H1 (cell line): ENCODE measurements at regions not wholly inside any gene's neighbourhood (a gene's known extent, or its start where the extent isn't known, plus 50 kb on each side); places are given as distances from the start of the nearest gene placed in this dataset.

Source experiments
- CTCF ChIA-PET: fragments of 300-600 bp; sonication (Branson Sonifier 250); formaldehyde crosslinking; loops from one replicate; lab custom pipeline; 2021; ENCODE audit not compliant: partially characterized antibody; lab: Charles Lee
- POLR2A ChIA-PET: fragments of 300-600 bp; sonication (Branson Sonifier 250); formaldehyde crosslinking; loops from one replicate; lab custom pipeline; 2021; ENCODE audit warnings: inconsistent platforms; ENCODE audit not compliant: partially characterized antibody; lab: Charles Lee
- DNase-seq, 2 experiments: peaks; one replicate each; pipeline versions ENCODE4 v3.0.0 to v3.0.0-alpha.2; 2010 to 2022; ENCODE audit warnings: low spot score in 2 of 2, low read depth in 1 of 2, mixed read lengths in 1 of 2
- FAIRE-seq: peaks from 2 replicates; lab custom pipeline; 2011; peaks lifted over from hg19 to GRCh38; lab: Jason Lieb, UNC
- H2AFZ ChIP-seq: 2 replicates; pipeline ENCODE4 v1.8.1; 2012; ENCODE audit warnings: low read length, inconsistent platforms
- H2AK5ac ChIP-seq: 2 replicates; pipeline ENCODE4 v1.6.1; 2013; ENCODE audit warnings: low read depth, low read length
- H2BK120ac ChIP-seq: replicated peaks from 2 replicates; pipeline ENCODE3; 2013; ENCODE audit warnings: low read depth, low read length, inconsistent platforms
- H2BK12ac ChIP-seq: 2 replicates; pipeline ENCODE4 v1.6.1; 2013; ENCODE audit warnings: low read depth, low read length
- H2BK15ac ChIP-seq: 2 replicates; pipeline ENCODE4 v1.6.1; 2013; ENCODE audit warnings: low read length
- H2BK20ac ChIP-seq: 2 replicates; pipeline ENCODE4 v1.6.1; 2013; ENCODE audit warnings: low read length
- H2BK5ac ChIP-seq: 2 replicates; pipeline ENCODE4 v1.6.1; 2013; ENCODE audit warnings: low read depth, low read length
- H3K14ac ChIP-seq: 2 replicates; pipeline ENCODE4 v1.6.1; 2013; ENCODE audit warnings: inconsistent platforms; ENCODE audit not compliant: insufficient read length
- H3K18ac ChIP-seq: 2 replicates; pipeline ENCODE4 v1.6.1; 2013; ENCODE audit warnings: low read length; ENCODE audit errors: extremely low read depth
- H3K23ac ChIP-seq: 2 replicates; pipeline ENCODE4 v1.6.1; 2013; ENCODE audit warnings: inconsistent platforms; ENCODE audit not compliant: insufficient read length
- H3K23me2 ChIP-seq: 2 replicates; pipeline ENCODE4 v1.6.1; 2013; ENCODE audit warnings: low read depth, low read length
- H3K27ac ChIP-seq: 2 replicates; pipeline ENCODE4 v1.6.1; 2011; ENCODE audit warnings: low read depth, low read length, inconsistent platforms
- H3K27me3 ChIP-seq, 4 experiments: replicated peaks in 1 of 4; 1 replicate in 1 of 4; 2 replicates in 3 of 4; pipeline versions ENCODE4 v1.6.1 to v1.8.1; 2011 to 2013; ENCODE audit warnings: low read length in 3 of 4, mild to moderate bottlenecking in 3 of 4, inconsistent platforms in 2 of 4, mixed read lengths in 2 of 4, moderate library complexity in 1 of 4; ENCODE audit not compliant: control insufficient read depth in 3 of 4, insufficient read depth in 3 of 4; ENCODE audit errors: extremely low read depth in 1 of 4
- H3K36me3 ChIP-seq, 4 experiments: 2 replicates each; pipeline versions ENCODE4 v1.6.1 to v1.8.1; 2011 to 2013; ENCODE audit warnings: mild to moderate bottlenecking in 4 of 4, low read length in 3 of 4, moderate library complexity in 2 of 4, control low read depth in 1 of 4, inconsistent platforms in 1 of 4; ENCODE audit not compliant: insufficient read depth in 4 of 4, control insufficient read depth in 2 of 4
- H3K4ac ChIP-seq: replicated peaks from 2 replicates; pipeline ENCODE3; 2013; ENCODE audit warnings: low read length, low read depth, mixed read lengths, inconsistent platforms; ENCODE audit not compliant: insufficient read length
- H3K4me1 ChIP-seq, 4 experiments: replicated peaks in 1 of 4; 1 replicate in 1 of 4; 2 replicates in 3 of 4; pipeline versions ENCODE4 v1.6.1 to v1.8.1; 2011 to 2013; ENCODE audit warnings: low read length in 3 of 4, inconsistent platforms in 2 of 4, mixed read lengths in 1 of 4; ENCODE audit not compliant: insufficient read depth in 4 of 4, control insufficient read depth in 3 of 4
- H3K4me2 ChIP-seq, 2 experiments: 2 replicates each; pipeline versions ENCODE4 v1.6.1 to v1.8.1; 2011 to 2013; ENCODE audit warnings: low read depth in 2 of 2, low read length in 2 of 2, control low read depth in 1 of 2, inconsistent platforms in 1 of 2, mild to moderate bottlenecking in 1 of 2; ENCODE audit not compliant: insufficient read depth in 1 of 2
- H3K4me3 ChIP-seq, 4 experiments: fragments of 200-600, 300-600 bp in 1 of 4; sonication (generic), shearing (Covaris generic), sonication (Bioruptor Twin) in 1 of 4; 2 replicates each; pipeline versions ENCODE4 v1.5.1 to v1.8.1; 2011 to 2016; ENCODE audit warnings: low read length in 4 of 4, low read depth in 3 of 4, control low read depth in 2 of 4, inconsistent platforms in 2 of 4, mild to moderate bottlenecking in 2 of 4, mixed read lengths in 1 of 4, moderate library complexity in 1 of 4; ENCODE audit not compliant: insufficient read depth in 2 of 4; ENCODE audit errors: extremely low read depth in 1 of 4
- H3K56ac ChIP-seq: replicated peaks from 2 replicates; pipeline ENCODE3; 2013; ENCODE audit warnings: low read depth, mild to moderate bottlenecking, mixed read lengths, low read length, inconsistent platforms; ENCODE audit not compliant: insufficient read length
- H3K79me1 ChIP-seq: 2 replicates; pipeline ENCODE4 v1.6.1; 2013; ENCODE audit warnings: low read depth, low read length, control low read depth
- H3K79me2 ChIP-seq, 2 experiments: 2 replicates each; pipeline versions ENCODE4 v1.6.1 to v1.8.1; 2012 to 2013; ENCODE audit warnings: low read length in 2 of 2, mild to moderate bottlenecking in 2 of 2, inconsistent platforms in 1 of 2; ENCODE audit not compliant: insufficient read depth in 2 of 2, control insufficient read depth in 1 of 2
- H3K9ac ChIP-seq, 4 experiments: replicated peaks in 1 of 4; 1 replicate in 1 of 4; 2 replicates in 3 of 4; pipeline versions ENCODE4 v1.6.1 to v1.8.1; 2011 to 2013; ENCODE audit warnings: low read depth in 3 of 4, low read length in 3 of 4, control low read depth in 2 of 4, mild to moderate bottlenecking in 2 of 4, moderate library complexity in 2 of 4, inconsistent platforms in 1 of 4; ENCODE audit errors: extremely low read depth in 1 of 4
- H3K9me3 ChIP-seq, 2 experiments: 2 replicates each; pipeline versions ENCODE4 v1.6.1 to v1.8.1; 2012 to 2013; ENCODE audit warnings: mild to moderate bottlenecking in 2 of 2, moderate library complexity in 2 of 2, control low read depth in 1 of 2, inconsistent platforms in 1 of 2, low read depth in 1 of 2, low read length in 1 of 2, mixed read lengths in 1 of 2; ENCODE audit not compliant: insufficient read depth in 2 of 2
- H4K20me1 ChIP-seq, 2 experiments: replicated peaks in 1 of 2; 2 replicates each; pipeline versions ENCODE3 to v1.8.1; 2011 to 2013; ENCODE audit warnings: inconsistent platforms in 2 of 2, low read length in 2 of 2, mild to moderate bottlenecking in 1 of 2; ENCODE audit not compliant: insufficient read depth in 2 of 2, control insufficient read depth in 1 of 2
- H4K5ac ChIP-seq: 2 replicates; pipeline ENCODE4 v1.6.1; 2013; ENCODE audit warnings: low read length, low read depth, mixed read lengths, inconsistent platforms; ENCODE audit not compliant: insufficient read length
- H4K8ac ChIP-seq: 2 replicates; pipeline ENCODE4 v1.8.0; 2013; ENCODE audit warnings: mild to moderate bottlenecking, moderate library complexity, low read length, inconsistent platforms; ENCODE audit not compliant: insufficient read depth; ENCODE audit errors: extremely low read depth
- H4K91ac ChIP-seq: replicated peaks from 2 replicates; pipeline ENCODE3; 2013; ENCODE audit warnings: low read length, mixed read lengths, inconsistent platforms; ENCODE audit not compliant: insufficient read length
- BCL11A ChIP-seq, 2 experiments: IDR thresholded peaks; one replicate each; pipeline ENCODE4 v1.6.1; 2011; ENCODE audit warnings: low read depth in 2 of 2, low read length in 2 of 2, mild to moderate bottlenecking in 2 of 2
- CBX8 ChIP-seq: fragments of 300-800, 300-1000 bp; sonication (generic); IDR thresholded peaks from 2 replicates; pipeline ENCODE4 v1.7.1; 2016; ENCODE audit warnings: low read depth, low read length, borderline replicate concordance
- CHD2 ChIP-seq: IDR thresholded peaks from 2 replicates; pipeline ENCODE4 v1.6.1; 2012; ENCODE audit warnings: low read length, improper control_type of control experiment
- EGR1 ChIP-seq: IDR thresholded peaks from 2 replicates; pipeline ENCODE4 v1.6.1; 2011; ENCODE audit warnings: low read depth, low read length, borderline replicate concordance
- FOSL1 ChIP-seq: IDR thresholded peaks from 2 replicates; pipeline ENCODE4 v1.6.1; 2011; ENCODE audit warnings: mild to moderate bottlenecking, low read depth, low read length, moderate library complexity; ENCODE audit not compliant: insufficient read depth
- GABPA ChIP-seq: IDR thresholded peaks from 2 replicates; pipeline ENCODE4 v1.6.1; 2011; ENCODE audit warnings: mild to moderate bottlenecking, low read length, moderate library complexity, borderline replicate concordance; ENCODE audit not compliant: insufficient read depth
- JUND ChIP-seq: IDR thresholded peaks from 2 replicates; pipeline ENCODE4 v1.6.1; 2011; ENCODE audit warnings: mild to moderate bottlenecking, improper control_type of control experiment, low read length
- KDM5A ChIP-seq: fragments of 200-600 bp; IDR thresholded peaks from 2 replicates; pipeline ENCODE4 v1.7.1; 2012; ENCODE audit warnings: mild to moderate bottlenecking, low read length, inconsistent platforms, mixed read lengths
- NANOG ChIP-seq: IDR thresholded peaks from 2 replicates; pipeline ENCODE4 v1.6.1; 2011; ENCODE audit warnings: low read length, low read depth, mild to moderate bottlenecking, inconsistent platforms; ENCODE audit not compliant: insufficient read depth, poor library complexity, severe bottlenecking
- SAP30 ChIP-seq: fragments of 300-600 bp; sonication (generic); IDR thresholded peaks from 2 replicates; pipeline ENCODE4 v1.7.1; 2012; ENCODE audit warnings: low read length, moderate library complexity, mild to moderate bottlenecking, inconsistent platforms; ENCODE audit not compliant: insufficient read depth, insufficient replicate concordance
- SIRT6 ChIP-seq: IDR thresholded peaks from one replicate; pipeline ENCODE4 v1.7.1; 2012; ENCODE audit warnings: low read length, inconsistent platforms
- SP2 ChIP-seq: IDR thresholded peaks from 2 replicates; pipeline ENCODE4 v1.6.1; 2012; ENCODE audit warnings: mild to moderate bottlenecking, low read length, inconsistent platforms
- USF2 ChIP-seq: IDR thresholded peaks from 2 replicates; pipeline ENCODE4 v1.6.1; 2011; ENCODE audit warnings: low read length, improper control_type of control experiment
- WGBS, 2 experiments: shearing (Covaris generic) in 1 of 2; methylation state at CpG; one replicate each; pipeline versions ENCODE4 v1.1.6 to v1.1.7; 2013 to 2015; ENCODE audit warnings: low lambda C conversion rate in 2 of 2, mixed read lengths in 2 of 2, inconsistent platforms in 1 of 2, low coverage in 1 of 2, missing lambda C conversion rate in 1 of 2; ENCODE audit not compliant: insufficient replicate concordance in 2 of 2, insufficient coverage in 1 of 2, insufficient read length in 1 of 2; ENCODE audit errors: extremely low coverage in 1 of 2, missing lambda C conversion rate in 1 of 2; 5-methylcytosine and 5-hydroxymethylcytosine counted together
- TF ChIP-seq, protein P1 (sequence below): IDR thresholded peaks from 2 replicates; pipeline ENCODE4 v1.6.1; 2012; ENCODE audit warnings: inconsistent platforms

DNA sequence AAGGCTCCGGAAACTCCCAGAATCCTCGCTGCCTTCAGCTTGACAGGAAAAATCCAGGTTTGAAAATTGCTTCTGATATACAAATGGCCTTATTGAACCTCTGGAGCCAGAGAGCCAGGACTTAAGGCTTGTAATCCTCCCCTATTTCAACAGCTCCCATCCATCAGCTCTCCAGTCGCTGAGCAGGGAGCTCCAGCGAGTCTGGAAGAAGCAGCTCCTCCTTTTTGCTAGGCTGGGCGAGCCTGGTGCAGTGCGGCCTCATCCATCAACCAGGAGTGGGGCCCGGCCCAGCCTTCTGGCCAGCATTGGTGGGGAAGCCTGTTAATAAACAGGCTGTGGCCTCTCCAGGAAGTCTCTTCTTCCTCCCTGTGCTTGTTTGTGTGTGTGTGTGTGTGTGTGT is 424.4 kb downstream of the TCERG1L start:
- H2BK5ac ChIP-seq: no peak overlapping the region
- FAIRE-seq (no peak), DNase-seq (no peak)
- no peaks in the 10 kb centered on the region for H3K79me2 ChIP-seq
- no peaks in the 10 kb centered on the region for H3K27me3 ChIP-seq
- no peaks in the 10 kb centered on the region for H4K20me1 ChIP-seq
- POLR2A ChIA-PET: no interaction called here
- H3K23ac ChIP-seq: no peak overlapping the region
- no peaks in the 10 kb centered on the region for H3K79me1 ChIP-seq
- H3K23me2 ChIP-seq: no peaks in the 10 kb centered on the region; the same call in 1 of the 2 replicates
- H3K14ac ChIP-seq: no peak overlapping the region
- H3K27ac ChIP-seq: no peak overlapping the region
- no peak overlapping the region; the same call in 1 of the 2 replicates for H4K8ac ChIP-seq
- no peak overlapping the region for H2AK5ac ChIP-seq
- no peak overlapping the region for H3K56ac ChIP-seq
- H3K36me3 ChIP-seq: no peaks in the 10 kb centered on the region
- CTCF ChIA-PET: no interaction called here
- 98% methylated on average over 6 of the region's 7 CpGs; no CpG with 5 or more reads in 1 of the 2 experiments for WGBS, 2 experiments
- H3K18ac ChIP-seq: no peak overlapping the region
- no peaks in the 10 kb centered on the region for H3K9me3 ChIP-seq
- no peak overlapping the region for H2BK120ac ChIP-seq
- no peak overlapping the region for H2BK15ac ChIP-seq
- H2BK20ac ChIP-seq: no peak overlapping the region
- no peak overlapping the region for H3K4ac ChIP-seq
- H2AFZ ChIP-seq: no peak overlapping the region
- H3K4me2 ChIP-seq: no peak overlapping the region
- no peak overlapping the region for H3K9ac ChIP-seq
- H4K5ac ChIP-seq: no peak overlapping the region
- H3K4me3 ChIP-seq: no peak overlapping the region
- H3K4me1 ChIP-seq: no peaks in the 10 kb centered on the region; a peak in 1 of 7 replicates
- no peak overlapping the region for H4K91ac ChIP-seq
- H2BK12ac ChIP-seq: no peak overlapping the region
- TF ChIP-seq NANOG (no peak), CHD2 (no peak), SIRT6 (no peak), SAP30 (no peak), USF2 (no peak), JUND (no peak), KDM5A (no peak), SP2 (no peak), GABPA (no peak), BCL11A (IDR thresholded peaks at IDR 0.05; ENCODE audit: low read depth in 2 of 2, low read length in 2 of 2) (no peak), EGR1 (no peak), FOSL1 (no peak), CBX8 (no peak)
- TF ChIP-seq, protein P1, sequence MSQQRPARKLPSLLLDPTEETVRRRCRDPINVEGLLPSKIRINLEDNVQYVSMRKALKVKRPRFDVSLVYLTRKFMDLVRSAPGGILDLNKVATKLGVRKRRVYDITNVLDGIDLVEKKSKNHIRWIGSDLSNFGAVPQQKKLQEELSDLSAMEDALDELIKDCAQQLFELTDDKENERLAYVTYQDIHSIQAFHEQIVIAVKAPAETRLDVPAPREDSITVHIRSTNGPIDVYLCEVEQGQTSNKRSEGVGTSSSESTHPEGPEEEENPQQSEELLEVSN: no peak
